OCI-LY3 (cell line): ENCODE measurements at regions not wholly inside any gene's neighbourhood (a gene's known extent, or its start where the extent isn't known, plus 50 kb on each side); places are given as distances from the start of the nearest gene placed in this dataset.

Experiments
- EZH2phosphoT487 ChIP-seq: fragments of 200-600 bp; shearing (Covaris generic); IDR thresholded peaks from 2 replicates; pipeline ENCODE4 v1.6.1; 2018; ENCODE audit warnings: antibody characterized with exemption, mixed run types, low read depth
- TF ChIP-seq, protein P1 (sequence below): fragments of 200-600, 300-600 bp; sonication (generic); IDR thresholded peaks from 2 replicates; pipeline ENCODE4 v1.5.1; 2014; ENCODE audit warnings: antibody characterized with exemption, low read length, low read depth

DNA sequence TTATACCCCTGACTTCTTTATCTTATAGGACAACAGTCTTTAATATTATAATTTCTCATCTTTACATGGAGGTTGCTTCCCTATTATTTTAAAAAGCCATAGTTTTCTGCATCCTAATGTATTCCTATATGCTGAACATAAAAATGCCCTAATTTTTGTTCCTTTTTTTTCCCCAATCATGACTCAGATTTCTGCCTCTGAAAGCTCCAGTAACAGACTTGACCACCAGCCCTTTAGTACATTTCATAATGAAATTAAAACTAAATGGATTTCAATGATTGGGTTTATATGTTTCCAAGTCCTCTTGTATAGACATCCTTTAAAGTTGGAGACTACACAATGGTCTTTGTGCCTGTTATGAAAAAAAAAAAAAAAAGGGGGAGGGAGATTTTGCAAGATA, 712.5 kb downstream of the DIAPH3 start:
- TF ChIP-seq, protein P1, sequence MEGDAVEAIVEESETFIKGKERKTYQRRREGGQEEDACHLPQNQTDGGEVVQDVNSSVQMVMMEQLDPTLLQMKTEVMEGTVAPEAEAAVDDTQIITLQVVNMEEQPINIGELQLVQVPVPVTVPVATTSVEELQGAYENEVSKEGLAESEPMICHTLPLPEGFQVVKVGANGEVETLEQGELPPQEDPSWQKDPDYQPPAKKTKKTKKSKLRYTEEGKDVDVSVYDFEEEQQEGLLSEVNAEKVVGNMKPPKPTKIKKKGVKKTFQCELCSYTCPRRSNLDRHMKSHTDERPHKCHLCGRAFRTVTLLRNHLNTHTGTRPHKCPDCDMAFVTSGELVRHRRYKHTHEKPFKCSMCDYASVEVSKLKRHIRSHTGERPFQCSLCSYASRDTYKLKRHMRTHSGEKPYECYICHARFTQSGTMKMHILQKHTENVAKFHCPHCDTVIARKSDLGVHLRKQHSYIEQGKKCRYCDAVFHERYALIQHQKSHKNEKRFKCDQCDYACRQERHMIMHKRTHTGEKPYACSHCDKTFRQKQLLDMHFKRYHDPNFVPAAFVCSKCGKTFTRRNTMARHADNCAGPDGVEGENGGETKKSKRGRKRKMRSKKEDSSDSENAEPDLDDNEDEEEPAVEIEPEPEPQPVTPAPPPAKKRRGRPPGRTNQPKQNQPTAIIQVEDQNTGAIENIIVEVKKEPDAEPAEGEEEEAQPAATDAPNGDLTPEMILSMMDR: no peak
- TF ChIP-seq EZH2phosphoT487: no peak
